ENCODE measurements at regions not wholly inside any gene's neighbourhood (a gene's known extent, or its start where the extent isn't known, plus 50 kb on each side); places are given as distances from the start of the nearest gene placed in this dataset.

DNA sequence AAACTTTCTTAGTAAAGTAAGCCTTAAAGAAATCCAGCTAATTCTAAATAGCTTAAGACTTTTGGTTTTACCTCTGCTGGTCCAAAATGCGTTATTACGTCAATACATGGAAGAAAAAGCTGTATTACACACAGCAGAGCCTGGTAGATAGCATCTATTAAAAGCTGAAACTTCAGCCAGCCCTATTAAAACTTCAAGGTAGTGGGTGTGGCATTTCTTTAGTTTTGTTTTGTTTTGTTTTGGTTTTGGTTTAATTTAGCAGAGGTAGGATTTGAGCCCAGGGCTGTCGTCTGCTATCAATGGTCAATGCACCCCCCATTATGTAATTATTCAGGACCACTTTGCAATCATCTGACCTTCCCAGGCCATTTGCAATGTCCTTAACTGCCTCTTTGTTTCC lies 318.4 kb upstream of the MAF start:
- no peak for DNase-seq

DNA sequence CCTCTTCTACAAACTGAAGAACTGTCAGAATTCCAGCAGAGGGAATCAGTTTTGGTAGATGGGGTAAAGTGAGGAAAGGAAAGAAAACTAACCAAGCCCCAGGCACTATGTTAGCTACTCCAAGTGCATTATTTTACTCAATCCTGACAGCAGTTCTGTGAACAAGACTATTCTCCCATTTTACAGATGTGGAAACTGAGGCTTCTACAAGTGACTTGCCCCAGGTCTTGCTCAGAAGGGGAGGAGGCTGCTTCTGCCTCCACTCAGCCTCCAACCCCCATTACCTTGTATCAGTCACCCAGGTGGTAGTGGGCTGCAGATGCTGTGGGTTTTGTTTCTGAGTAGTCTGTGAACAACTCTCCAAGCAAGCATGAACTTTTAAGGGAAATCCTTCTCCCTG lies 315.2 kb upstream of the MAF start:
- no peak for DNase-seq

DNA sequence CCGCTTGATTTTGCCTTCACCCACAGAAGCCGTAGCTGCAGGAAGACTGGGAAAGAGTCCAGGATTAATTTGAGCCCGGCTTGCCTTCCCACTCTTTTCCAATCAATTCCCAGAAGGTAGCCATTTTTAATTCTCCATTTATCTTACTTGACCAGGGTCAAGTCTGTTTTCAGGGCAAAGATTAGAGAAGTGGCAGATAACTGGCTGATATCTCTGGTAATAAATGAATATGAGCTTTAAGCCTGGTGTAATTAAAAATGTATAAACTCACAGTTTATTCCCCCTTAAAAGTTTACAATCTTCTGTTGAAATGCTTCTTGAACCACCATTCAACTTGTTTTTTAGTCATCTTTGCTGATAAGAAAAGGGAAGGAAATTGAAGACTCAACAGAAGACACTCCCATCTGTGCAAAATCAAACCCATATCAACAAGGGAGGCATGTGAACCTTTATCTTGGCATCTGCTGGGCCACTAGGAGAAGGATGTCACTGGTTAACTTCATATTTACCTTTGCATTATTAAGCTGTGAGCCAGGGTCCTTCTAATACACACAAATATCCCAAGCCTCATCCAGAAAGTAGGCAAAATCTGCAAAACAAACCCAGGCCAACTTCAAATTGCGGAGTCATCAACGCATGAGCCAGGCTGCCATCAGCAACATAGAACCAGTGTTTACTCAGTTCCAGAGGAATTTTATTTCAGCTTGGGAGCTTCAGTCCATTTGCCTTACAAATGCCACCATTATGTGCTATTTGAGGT lies 314.6 kb upstream of the MAF start:
- DNase-seq: no peak

DNA sequence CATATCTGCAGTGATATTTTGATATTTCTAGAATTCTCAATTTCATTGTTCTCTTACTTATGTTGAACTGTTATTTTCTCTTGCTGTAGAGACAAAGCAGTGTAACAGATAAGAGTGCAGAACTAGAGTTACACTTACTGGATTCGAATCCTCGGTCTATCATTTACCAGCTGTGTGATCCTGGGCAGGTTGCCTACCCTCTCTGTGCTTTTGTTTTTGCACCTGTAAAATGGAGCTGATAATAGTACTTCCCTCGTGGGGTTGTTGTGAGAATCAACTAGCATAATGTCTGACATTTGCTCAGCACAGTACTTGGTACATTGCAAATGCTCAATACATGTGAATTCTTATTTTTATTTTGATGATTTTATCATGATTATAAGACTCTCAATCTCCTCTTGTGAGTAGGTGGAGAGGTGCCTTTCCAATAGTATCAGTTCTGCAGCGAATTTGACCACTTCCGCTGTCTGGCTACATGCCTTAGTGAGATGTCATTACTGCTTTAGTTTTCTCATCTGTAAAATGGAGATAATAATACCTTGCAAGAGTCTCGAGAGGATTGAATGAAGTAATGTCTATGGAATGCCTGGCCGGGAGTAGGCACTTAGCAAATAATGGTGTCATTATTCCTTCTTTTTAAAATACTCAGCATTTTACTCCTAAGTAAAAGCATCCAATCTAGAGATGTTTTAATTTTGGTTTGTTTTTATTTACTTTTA lies 312.2 kb upstream of the MAF start:
- DNase-seq: no peak

DNA sequence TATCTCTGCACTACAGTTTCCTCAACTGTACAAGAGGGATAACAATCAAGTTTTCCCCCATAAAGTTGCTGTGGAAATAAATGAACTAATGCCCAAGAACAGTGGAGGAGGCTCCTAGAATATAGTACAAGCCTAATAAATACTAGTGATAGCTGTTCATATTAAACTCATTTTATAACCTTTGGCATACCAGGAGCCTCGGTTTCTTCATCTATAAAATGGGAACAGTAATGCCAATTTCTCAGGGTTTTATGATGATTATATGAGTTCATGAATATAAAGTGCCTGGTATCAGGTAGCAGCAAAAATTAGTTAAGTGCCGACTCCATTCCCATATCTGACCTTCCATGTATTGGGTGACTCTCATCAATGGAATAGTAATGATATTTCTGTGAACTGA lies 311.1 kb upstream of the MAF start:
- no peak for DNase-seq

DNA sequence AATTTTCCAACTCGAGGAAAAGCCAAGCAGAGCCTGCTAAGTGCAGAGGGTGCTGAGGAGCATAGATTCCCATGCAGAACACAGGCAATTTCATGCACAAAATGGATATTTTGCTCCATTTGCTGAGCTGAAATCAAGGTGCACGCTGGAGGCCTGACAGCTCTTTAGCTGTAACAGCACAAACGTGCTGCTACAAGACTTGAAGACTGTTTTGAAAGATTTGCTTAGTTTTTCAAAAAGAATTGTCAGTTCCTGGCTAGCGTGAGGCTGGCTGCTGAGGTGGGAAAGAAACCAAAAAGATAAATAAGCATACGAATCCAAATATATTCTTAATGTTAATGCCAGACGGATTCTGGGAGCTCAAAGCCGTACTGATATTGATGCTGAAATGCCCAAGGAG lies 309.0 kb upstream of the MAF start:
- no peak for DNase-seq

DNA sequence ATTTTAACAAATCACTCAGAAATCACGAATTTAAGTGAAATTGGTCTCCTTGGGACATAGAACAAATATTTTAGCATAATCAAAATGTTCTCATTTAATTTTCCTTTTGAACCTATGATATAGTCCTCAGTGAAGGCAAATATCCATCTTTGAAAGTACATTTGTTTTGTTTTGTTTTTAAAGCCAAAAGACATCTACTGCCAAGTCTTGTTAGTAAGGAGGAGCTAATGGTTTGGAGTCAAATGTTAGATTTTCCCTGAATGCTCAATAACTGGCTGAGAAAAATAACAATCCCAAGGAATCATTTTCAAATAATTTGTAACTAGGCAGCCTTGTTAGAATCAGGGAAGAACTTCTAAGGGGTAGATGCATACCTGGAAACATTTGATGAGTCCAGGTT lies 302.9 kb upstream of the MAF start:
- no peak for DNase-seq

DNA sequence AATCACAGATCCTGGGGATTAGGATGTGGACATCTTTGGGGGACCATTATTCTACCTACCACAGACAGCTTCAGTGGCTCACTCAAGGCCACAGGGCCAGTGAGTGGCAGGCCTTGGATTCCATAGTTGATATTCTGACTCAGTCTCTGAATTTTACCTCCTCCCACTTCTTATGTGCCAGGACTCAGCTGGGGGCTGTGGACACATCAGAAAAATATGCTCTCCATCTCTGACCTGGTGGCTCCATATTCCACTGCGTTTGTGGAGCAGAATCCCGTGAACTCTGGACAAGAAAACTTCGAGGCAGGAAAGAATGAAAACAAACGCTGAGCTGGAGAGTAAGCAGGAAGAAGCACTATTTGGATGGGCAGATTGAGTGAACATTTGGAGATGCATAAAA lies 301.8 kb upstream of the MAF start:
- no peak for DNase-seq

DNA sequence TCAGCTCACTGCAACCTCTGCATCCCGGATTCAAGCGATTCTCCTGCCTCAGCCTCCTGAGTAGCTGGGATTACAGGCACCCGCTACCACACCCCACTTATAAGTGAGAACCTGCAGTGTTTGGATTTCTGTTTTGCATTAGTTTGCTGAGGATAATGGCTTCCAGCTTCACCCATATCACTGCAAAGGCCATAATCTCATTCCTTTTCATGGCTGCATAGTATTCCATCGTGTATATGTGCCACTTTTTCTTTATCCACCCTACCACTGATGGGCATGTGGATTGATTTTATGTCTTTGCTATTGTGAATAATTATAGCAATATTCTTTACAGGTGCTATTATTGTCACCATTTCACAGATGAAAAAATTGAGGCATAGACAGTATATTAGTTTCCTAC lies 301.0 kb upstream of the MAF start:
- no peak for DNase-seq

DNA sequence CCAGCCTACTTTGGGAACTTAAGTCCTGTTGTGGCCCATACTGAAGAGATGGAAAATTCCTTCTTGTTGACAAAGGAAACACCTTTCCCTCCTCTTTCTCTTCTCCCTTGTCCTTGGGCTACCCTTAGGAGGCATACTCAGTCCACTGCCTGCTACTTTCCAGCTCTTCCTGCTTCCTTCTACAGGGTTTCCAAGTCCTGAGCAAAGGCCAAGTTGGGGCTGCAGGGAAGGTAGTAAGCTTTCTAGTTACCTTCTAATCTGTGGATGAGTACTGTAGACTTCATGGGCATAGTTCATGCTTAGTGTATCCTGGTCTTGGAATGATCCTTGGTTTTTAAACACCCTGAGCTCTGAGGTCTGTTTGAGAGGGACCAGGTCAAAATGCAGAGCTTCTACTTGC lies 299.2 kb upstream of the MAF start:
- no peak for DNase-seq

DNA sequence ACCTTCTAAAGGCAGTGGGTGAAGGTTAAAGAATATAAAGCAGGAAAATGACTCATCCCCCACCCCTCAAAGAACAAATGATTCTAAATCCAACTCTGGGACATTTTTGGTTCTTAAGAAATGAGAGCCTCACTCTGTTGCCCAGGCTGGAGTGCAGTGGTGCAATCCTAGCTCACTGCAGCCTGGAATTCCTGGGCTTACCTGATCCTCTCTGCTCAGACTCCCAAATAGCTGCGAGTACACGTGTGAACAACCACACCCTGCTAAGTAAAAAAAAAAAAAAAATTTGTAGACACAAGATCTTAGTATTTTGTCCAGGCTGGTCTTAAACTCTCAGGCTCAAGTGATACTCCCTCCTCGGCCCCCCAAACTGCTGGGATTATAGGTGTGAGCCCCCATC lies 298.8 kb upstream of the MAF start:
- DNase-seq: no peak

DNA sequence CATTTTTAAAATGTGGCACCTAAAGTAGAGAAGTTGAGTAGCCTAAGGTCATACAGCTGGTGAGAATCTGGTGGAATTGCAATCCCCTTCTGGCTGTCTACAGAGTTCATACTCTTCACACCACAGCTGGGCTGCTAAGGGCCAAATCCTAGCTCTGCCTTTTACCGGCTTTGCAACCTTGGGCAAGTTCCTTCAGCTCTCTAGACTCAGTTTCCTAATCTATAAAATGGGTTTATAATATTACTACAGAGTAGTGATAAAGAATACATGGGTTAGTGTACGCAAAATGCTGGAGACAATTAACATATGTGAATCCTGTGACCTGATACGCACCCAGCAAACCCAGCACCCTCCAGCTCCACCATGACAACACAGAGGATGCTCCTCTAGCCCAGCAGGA lies 298.2 kb upstream of the MAF start:
- DNase-seq: no peak

DNA sequence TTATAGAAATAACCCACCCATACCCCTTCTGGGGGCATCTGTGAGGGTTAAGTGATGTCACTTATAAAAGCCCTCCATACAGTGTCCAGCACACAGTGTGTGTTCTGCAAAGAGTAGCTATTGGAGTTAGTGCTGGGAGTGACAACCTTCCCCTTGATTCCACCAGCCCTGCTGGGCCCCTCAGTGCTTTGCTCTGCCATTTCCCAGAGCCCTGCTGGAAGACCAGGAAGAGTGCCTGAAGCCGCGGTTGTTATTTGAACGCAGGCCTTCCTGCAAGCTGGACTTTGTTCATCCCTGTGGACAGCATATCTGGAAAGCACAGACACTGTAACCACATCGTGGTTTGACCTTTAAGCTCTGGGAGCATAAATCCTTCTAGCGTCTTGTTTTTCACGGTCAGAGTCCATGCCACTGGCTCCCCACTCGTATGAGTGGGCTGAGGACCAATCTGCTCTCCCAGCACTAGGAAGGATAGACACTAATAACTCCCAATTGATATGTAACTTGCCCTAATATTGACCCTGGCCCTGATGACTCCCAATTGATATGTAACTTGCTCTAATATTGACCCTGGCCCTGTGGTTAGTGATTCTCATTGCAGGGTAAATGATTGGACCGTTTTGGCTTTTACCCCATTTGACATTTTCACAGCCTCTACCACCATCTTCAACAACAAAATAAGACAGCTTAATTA lies 297.1 kb upstream of the MAF start:
- no peak for DNase-seq

DNA sequence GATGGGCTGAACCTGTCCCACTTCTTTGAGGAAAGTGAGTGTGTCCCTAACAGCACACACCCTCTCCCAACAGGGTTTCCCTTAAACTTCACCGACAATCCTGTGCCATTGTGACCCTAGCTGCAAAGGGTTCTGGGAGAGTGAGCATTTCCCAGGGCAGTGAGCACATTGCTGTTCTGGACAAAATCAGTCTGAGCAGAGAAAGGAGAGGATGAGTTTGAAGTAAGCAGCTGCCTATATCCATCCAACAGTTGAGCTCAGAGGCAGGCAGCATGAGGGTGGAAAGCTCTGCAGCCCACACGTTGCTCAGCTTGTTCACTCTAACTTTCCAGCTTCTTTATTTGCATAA lies 296.5 kb upstream of the MAF start:
- no peak for DNase-seq

DNA sequence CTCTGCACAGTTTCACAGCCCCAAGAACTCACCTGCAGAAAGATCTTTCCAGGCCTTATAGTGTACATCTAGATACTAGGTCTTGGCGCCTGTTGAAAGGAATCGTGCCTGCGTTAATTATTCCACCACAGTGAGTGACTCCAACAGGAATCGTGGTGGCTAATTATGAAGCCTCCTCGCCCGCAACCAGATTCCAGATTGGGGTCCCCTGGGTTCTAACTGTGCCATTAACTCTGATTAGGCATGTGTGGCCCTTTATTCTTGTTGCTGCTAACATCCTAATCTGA lies 295.3 kb upstream of the MAF start:
- no peak for DNase-seq

DNA sequence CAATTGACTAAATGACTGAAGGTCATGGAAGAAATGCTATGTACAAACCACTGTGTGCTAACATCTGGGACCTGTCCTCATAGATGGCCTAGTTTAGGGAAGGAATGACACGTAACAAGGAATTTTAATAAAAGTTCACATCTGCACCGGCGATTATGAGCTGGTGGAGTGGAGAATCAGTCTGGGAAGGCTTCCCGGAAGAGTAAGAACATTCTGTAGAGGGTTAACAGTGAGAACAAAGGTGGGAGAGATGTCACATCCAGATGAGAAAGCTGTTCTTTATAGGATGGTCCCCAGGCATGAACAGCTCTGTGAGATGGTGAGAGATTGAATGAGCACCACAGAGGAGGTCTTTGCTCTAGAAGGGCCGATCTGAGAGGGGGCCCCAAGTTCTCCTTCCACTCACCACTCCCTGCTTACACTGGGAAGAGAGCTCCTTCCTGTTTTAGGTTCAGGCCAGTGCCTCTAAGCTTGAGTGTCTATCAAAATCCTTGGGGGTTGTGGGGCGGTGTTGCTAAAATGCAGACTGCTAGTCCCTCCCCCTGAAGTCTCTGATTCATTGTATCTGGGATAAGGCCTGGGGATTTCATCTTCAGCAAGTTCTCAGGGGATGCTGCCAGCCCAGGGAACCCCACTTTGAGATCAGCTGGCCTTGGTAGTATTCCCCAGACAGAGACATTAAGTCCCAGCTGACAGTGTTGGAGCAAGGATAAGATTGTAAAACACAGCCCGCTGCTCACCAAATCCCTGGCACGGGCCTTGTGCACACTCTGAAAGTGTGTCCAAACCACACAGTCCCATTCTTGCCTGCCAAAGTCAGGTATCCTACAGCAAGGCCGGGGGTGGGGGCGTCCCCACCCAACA lies 294.7 kb upstream of the MAF start:
- DNase-seq: no peak

DNA sequence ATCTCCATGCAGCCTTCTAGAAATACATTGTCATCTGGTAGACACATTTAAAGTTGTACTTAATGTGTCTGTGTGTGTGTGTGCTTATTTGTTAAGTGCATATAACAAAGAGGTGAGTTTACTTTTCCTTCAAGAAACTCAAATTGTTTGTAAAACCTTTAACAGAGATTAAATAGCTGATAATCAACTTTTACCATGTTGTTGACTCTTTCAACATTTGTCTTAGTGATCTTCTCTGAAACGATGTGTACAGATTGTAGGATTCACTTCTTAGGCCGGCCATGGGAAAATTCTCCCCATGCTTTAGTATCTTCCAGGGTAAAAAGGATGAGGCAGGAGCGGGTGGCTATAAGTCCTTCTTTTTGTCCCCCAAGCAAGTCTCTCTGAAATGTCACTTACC lies 292.9 kb upstream of the MAF start:
- DNase-seq: no peak

DNA sequence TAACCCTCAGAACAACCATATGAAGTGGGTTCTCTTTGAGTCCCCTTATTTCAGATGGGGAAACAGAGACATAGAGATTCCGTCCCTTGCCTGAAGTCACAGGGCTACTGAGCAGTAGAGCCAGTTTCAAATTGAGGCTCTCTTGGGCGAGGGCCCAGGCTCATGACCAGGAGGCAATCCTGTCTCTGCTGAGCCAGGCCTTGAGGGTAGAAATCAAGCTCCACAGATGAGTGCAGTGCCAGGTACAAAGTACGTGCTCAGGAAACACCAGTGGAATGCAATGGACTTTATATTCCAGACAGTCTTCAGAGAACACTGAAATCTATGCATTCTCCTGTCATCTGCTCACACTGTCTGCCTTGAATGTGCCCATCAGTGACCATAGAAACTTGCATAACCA lies 291.7 kb upstream of the MAF start:
- no peak for DNase-seq

DNA sequence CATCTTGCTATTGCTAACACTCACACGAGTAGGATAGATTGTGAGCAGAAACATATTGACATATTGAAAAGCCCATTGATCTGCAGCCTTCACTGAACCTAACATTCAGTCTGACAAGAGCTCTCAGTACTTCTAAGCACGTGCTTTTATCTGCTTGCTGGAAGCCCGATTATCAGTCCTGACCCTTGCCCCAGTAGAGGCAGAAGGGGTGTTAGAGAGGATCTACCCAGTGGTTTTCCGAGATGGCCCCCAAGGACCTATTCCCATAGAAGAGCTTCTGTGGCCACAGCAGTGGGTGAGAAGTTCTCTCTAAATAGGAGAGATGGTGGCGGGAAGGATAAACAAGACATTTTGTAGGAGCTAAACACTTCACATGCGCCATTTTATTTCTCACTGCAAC lies 290.9 kb upstream of the MAF start:
- DNase-seq: no peak

DNA sequence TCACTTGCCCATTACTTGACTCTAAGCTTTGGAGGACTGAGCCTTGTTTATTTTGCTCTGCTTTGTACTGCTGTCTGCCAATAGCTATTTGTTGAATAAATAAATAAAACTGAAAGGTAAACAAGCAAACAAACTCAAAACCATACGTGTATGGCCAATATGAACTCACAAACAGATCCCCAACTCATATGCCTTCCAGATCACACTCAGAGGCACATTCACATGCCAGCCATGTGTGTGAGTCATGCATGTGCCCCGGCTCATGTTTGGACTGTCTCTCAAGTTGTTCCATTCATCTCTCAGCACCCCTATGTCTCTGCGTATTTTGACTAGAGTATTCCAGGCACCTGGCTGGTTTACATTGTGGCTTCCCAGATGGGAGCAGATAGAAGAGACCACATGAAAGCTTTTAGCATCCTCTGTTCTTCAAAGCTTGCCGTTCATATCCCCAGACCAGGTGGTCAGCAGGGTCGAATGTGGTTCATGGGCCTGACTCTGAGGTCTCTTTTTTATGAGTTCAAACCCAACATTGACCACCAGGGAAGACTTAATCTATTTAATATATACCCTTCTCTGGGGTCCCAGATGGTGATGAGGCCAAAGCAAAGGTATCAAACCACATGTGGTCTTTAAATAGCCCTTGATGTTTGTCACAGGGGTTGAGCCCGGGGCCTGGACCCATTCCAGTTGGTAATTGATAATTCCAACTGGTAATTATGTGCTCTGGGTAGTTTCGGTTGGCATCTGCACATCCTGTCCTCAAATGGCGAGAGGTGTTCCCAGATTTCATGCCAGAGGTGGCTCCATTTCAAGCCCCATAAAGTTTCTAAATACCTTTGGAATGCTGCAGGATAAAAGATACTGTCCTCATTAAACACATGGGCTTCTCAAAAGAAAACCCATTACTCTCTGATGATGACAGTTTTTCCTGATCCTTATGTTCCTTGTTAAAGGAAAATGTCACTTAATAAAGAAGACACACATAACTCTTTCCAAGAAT lies 287.3 kb upstream of the MAF start:
- no peak for DNase-seq

DNA sequence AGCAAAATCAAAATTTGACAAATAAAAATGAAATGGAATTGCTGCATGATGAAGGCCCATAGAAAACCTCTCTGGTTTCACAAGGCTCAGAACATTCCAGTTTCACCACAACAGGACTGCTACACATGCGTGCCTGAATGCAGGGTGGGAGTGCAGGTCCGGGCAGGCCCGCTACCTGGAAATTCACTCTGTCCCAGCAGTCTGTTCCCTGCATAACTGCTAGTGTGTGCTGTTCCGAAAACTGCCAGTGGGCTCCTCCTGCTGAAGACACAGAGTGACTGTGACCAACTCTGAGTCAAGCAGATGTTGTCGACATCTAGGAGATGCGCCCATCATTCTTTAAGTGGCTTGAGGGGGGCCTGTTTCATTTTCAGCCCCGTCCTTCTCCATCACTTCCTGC lies 284.8 kb upstream of the MAF start:
- no peak for DNase-seq

DNA sequence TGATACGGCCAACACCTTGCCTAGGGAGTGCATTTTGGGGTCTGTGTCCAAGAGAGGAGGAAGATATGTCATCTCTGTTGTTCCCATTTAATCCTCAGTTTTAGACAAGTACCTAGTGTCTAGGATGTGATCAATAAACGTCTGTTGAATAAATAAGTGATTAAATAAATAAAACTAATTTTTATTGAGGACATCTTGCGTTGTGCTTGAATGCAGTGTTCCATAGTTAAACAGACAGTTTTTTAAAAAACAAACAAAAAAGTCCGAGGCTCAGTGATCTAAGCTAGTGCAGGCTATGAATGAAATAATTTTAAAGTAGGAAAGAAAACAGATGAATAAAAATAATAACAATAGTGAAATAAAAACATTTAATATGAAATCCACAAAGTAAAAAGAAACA lies 283.0 kb upstream of the MAF start:
- DNase-seq: no peak

All from stimulated activated naive CD4-positive, alpha-beta T cell treated with Interleukin-2 at 50 U/mL for 16 hours (primary cell).